ENCODE measurements at regions not wholly inside any gene's neighbourhood (a gene's known extent, or its start where the extent isn't known, plus 50 kb on each side); places are given as distances from the start of the nearest gene placed in this dataset.
"Not testable (repeated sequence)": the region's sequence is repeated elsewhere in the genome, so short reads cannot be mapped to it uniquely, and the experiment has no call there.

DNA sequence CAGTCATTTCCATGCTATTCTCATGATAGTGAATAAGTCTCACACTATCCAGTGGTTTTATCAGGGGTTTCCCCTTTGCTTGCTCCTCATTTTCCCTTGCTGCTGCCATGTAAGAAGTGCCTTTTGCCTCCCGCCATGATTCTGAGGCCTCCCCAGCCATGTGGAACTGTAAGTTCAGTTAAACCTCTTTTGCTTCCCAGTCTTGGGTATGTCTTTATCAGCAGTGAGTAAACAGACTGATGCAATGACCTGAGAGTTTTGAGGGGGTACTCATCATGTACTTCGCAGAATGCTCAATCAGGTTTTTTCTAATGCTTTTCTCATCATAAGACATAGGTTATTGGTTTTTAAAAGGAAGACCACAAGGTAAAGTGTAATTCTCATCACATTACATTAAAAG, 949.4 kb upstream of the ADAMTS5 start:
- TF ChIP-seq EZH2 (IDR thresholded peaks at IDR 0.05; ENCODE audit: insufficient read depth, poor library complexity, severe bottlenecking); EZH2phosphoT487 (IDR thresholded peaks at IDR 0.05; ENCODE audit: insufficient read depth, low read depth): not testable (repeated sequence)

Data from GM23248 (cell line).